DOHH2 (cell line): ENCODE measurements at regions not wholly inside any gene's neighbourhood (a gene's known extent, or its start where the extent isn't known, plus 50 kb on each side); places are given as distances from the start of the nearest gene placed in this dataset.

ENCODE experiments used
- H3F3A ChIP-seq: fragments of 200-600 bp; sonication (generic), shearing (Covaris generic); 2 replicates; pipeline ENCODE4 v1.6.0; 2016; ENCODE audit warnings: antibody characterized with exemption, mild to moderate bottlenecking; ENCODE audit not compliant: control insufficient read depth, insufficient read depth
- H3K27ac ChIP-seq: fragments of 200-600 bp; sonication (generic); 2 replicates; pipeline ENCODE4 v1.5.1; 2014; ENCODE audit warnings: low read depth, mild to moderate bottlenecking, low read length, moderate library complexity
- H3K27me3 ChIP-seq: fragments of 200-600 bp; sonication (generic); 2 replicates; pipeline ENCODE4 v1.6.1; 2014; ENCODE audit warnings: mild to moderate bottlenecking, low read length, mixed read lengths; ENCODE audit not compliant: control insufficient read depth
- H3K36me3 ChIP-seq: fragments of 200-600 bp; sonication (generic); 2 replicates; pipeline ENCODE4 v1.6.1; 2014; ENCODE audit warnings: mild to moderate bottlenecking, low read length, moderate library complexity, mixed read lengths; ENCODE audit not compliant: control insufficient read depth
- H3K4me1 ChIP-seq: fragments of 200-600 bp; sonication (generic); 2 replicates; pipeline ENCODE4 v1.6.1; 2014; ENCODE audit warnings: mild to moderate bottlenecking, low read length, mixed read lengths; ENCODE audit not compliant: control insufficient read depth
- H3K4me2 ChIP-seq: fragments of 200-600 bp; sonication (generic); 2 replicates; pipeline ENCODE4 v1.6.0; 2014; ENCODE audit warnings: mild to moderate bottlenecking, low read length, moderate library complexity
- H3K4me3 ChIP-seq: fragments of 200-600 bp; sonication (generic); 2 replicates; pipeline ENCODE4 v1.5.1; 2014; ENCODE audit warnings: mild to moderate bottlenecking, low read length, mixed read lengths
- H3K79me2 ChIP-seq: fragments of 200-600 bp; sonication (generic); 2 replicates; pipeline ENCODE4 v1.6.1; 2014; ENCODE audit warnings: mild to moderate bottlenecking, low read length, mixed read lengths; ENCODE audit not compliant: control insufficient read depth
- H3K9me2 ChIP-seq: fragments of 200-600 bp; sonication (generic); replicated peaks from 2 replicates; pipeline ENCODE4 v1.6.1; 2014; ENCODE audit warnings: mild to moderate bottlenecking, low read length, mixed read lengths; ENCODE audit not compliant: control insufficient read depth
- H3K9me3 ChIP-seq: fragments of 200-600 bp; sonication (generic); 2 replicates; pipeline ENCODE4 v1.6.1; 2014; ENCODE audit warnings: antibody characterized with exemption, low read length, mixed read lengths; ENCODE audit not compliant: control insufficient read depth, insufficient read depth
- H4K20me1 ChIP-seq: fragments of 200-600 bp; sonication (generic); 2 replicates; pipeline ENCODE4 v1.6.0; 2014; ENCODE audit warnings: low read depth, mild to moderate bottlenecking, antibody characterized with exemption, low read length, moderate library complexity; ENCODE audit not compliant: control insufficient read depth, insufficient read depth
- EZH2phosphoT487 ChIP-seq: fragments of 200-600 bp; sonication (generic); IDR thresholded peaks from 2 replicates; pipeline ENCODE4 v1.6.1; 2017; ENCODE audit warnings: borderline replicate concordance, mild to moderate bottlenecking, antibody characterized with exemption, low read length, moderate library complexity, mixed read lengths
- TF ChIP-seq, protein P1 (sequence below): fragments of 200-600 bp; sonication (generic); IDR thresholded peaks from one replicate; pipeline ENCODE4 v1.5.1; 2014; ENCODE audit warnings: antibody characterized with exemption, mild to moderate bottlenecking, low read depth, low read length; ENCODE audit not compliant: poor library complexity, severe bottlenecking

DNA sequence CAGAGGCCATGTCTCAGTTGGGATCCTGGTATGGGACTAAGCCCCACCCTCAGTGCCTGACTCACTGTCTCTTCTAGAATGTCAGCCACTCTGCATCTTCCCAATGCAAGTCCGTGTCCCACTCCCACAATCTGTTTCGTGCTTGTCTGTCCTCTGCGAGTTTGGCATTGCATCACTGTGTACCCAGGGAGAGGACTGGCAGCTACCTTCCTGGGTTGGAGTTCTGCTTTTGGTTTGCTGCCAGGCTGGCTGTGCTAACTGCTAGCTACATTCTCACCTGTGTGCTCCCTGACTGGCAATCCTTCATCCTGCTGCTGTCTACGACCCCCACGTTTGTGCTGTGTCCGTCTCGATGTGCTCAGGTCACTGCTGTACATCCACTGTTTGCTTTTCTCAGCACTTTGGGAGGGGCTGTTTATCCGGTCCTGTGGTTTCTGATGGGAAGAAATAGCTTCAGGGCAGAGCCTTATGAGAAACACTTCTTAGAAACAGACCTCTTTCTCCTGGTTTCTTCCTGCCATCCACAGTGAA lies 56.0 kb upstream of the GLI3 start:
- Histone ChIP-seq H3K9me3 (no peaks in the 10 kb centered on the region), H3K9me2 (no peaks in the 10 kb centered on the region), H3K27ac (no peak overlapping the region), H3K4me2 (no peak overlapping the region), H3K4me3 (no peak overlapping the region), H3F3A (no peaks in the 10 kb centered on the region), H3K4me1 (no peaks in the 10 kb centered on the region), H3K79me2 (no peaks in the 10 kb centered on the region), H3K27me3 (no peaks in the 10 kb centered on the region), H4K20me1 (no peaks in the 10 kb centered on the region), H3K36me3 (no peaks in the 10 kb centered on the region)
- TF ChIP-seq, protein P1, sequence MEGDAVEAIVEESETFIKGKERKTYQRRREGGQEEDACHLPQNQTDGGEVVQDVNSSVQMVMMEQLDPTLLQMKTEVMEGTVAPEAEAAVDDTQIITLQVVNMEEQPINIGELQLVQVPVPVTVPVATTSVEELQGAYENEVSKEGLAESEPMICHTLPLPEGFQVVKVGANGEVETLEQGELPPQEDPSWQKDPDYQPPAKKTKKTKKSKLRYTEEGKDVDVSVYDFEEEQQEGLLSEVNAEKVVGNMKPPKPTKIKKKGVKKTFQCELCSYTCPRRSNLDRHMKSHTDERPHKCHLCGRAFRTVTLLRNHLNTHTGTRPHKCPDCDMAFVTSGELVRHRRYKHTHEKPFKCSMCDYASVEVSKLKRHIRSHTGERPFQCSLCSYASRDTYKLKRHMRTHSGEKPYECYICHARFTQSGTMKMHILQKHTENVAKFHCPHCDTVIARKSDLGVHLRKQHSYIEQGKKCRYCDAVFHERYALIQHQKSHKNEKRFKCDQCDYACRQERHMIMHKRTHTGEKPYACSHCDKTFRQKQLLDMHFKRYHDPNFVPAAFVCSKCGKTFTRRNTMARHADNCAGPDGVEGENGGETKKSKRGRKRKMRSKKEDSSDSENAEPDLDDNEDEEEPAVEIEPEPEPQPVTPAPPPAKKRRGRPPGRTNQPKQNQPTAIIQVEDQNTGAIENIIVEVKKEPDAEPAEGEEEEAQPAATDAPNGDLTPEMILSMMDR, result no peak
- TF ChIP-seq EZH2phosphoT487, result no peak

DNA sequence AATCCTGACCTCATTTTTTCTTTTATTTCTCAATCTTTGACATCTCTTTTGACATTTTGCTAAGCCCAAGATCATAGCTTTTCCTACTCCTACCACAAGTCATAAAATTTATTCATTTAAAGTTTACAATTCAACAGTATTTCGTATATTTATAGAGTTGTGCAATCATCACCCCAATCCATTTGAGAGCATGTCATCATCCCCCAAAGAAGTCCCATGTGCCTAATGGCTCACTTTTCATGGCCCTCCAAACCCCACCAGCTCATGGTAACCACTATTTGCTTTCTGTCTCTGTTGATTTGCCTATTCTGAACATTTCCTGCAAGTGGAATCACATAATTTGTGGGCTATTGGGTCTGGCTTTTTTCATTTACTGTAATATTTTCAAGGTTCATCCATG lies 52.5 kb upstream of the GLI3 start:
- Histone ChIP-seq H3K4me3 (no peak overlapping the region), H3K79me2 (no peaks in the 10 kb centered on the region), H3K27me3 (no peaks in the 10 kb centered on the region), H3K9me2 (no peaks in the 10 kb centered on the region), H3K36me3 (no peaks in the 10 kb centered on the region), H3K27ac (no peak overlapping the region), H4K20me1 (no peaks in the 10 kb centered on the region), H3K4me1 (no peaks in the 10 kb centered on the region), H3K4me2 (no peak overlapping the region), H3F3A (no peaks in the 10 kb centered on the region), H3K9me3 (no peaks in the 10 kb centered on the region)
- TF ChIP-seq, protein P1, result no peak
- TF ChIP-seq EZH2phosphoT487, result no peak
